ENCODE measurements at regions not wholly inside any gene's neighbourhood (a gene's known extent, or its start where the extent isn't known, plus 50 kb on each side); places are given as distances from the start of the nearest gene placed in this dataset.

DNA sequence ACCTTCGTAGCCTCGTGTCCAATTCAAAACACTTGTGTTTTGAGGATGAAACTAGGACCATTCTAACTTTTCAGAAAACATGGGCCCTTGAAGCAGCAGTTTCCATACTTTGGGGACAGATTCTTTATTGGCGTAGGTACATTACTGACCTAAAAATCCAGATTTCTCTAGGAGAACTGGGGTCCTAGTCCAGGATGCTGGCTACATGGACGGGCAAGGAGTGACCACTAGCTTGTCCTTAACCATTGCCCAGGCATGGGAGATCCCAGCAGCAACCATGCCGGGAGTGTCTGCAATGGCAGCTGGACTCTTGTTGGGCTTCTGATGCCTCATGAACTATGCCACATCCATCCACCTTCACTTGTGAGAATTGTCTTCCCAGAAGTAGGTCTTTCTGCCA is 62.2 kb upstream of the WDR1 start:
- DNase-seq = no peak
- Histone ChIP-seq H3K27me3 (no peaks in the 10 kb centered on the region), H3K4me3 (no peak overlapping the region), H3K27ac (no peak overlapping the region), H3K9me3 (no peaks in the 10 kb centered on the region), H3K4me1 (peaks cover 0 to 23% (median 19%) of the 10 kb centered on the region in 4 donors), H3K36me3 (no peaks in the 10 kb centered on the region)
- intact Hi-C loops (cut with DNase I; ENCODE audit: low total_unique reads) = no loop called here
- TF ChIP-seq, protein P1, sequence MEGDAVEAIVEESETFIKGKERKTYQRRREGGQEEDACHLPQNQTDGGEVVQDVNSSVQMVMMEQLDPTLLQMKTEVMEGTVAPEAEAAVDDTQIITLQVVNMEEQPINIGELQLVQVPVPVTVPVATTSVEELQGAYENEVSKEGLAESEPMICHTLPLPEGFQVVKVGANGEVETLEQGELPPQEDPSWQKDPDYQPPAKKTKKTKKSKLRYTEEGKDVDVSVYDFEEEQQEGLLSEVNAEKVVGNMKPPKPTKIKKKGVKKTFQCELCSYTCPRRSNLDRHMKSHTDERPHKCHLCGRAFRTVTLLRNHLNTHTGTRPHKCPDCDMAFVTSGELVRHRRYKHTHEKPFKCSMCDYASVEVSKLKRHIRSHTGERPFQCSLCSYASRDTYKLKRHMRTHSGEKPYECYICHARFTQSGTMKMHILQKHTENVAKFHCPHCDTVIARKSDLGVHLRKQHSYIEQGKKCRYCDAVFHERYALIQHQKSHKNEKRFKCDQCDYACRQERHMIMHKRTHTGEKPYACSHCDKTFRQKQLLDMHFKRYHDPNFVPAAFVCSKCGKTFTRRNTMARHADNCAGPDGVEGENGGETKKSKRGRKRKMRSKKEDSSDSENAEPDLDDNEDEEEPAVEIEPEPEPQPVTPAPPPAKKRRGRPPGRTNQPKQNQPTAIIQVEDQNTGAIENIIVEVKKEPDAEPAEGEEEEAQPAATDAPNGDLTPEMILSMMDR (IDR thresholded peaks at IDR 0.05) = no peak

DNA sequence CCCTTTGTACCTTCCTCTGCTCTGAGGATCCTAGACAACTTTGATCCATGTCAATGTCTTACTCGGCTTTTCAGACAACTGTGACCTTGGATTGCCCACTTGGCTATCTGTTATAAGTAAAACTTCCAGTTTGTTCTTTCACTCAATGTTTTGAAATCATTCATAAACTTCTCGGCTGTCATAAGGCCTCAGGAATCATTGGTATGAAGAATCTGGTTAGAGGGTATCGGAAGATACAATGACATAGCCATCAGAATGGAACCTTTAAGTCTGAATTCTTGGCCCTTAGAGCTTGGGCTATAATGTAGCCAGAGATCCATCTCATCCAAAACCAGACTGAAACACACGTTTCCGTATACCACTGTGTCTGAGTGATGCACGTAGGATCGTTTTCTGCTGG is 59.0 kb upstream of the WDR1 start:
- Histone ChIP-seq H3K36me3 (no peaks in the 10 kb centered on the region), H3K9me3 (no peaks in the 10 kb centered on the region), H3K27me3 (no peaks in the 10 kb centered on the region), H3K4me1 (peaks cover 0 to 40% (median 30%) of the 10 kb centered on the region in 4 donors), H3K4me3 (no peak overlapping the region), H3K27ac (no peak overlapping the region)
- intact Hi-C loops (cut with DNase I; ENCODE audit: low total_unique reads) = no loop called here
- no peak for DNase-seq
- TF ChIP-seq, protein P1 (IDR thresholded peaks at IDR 0.05) = no peak

DNA sequence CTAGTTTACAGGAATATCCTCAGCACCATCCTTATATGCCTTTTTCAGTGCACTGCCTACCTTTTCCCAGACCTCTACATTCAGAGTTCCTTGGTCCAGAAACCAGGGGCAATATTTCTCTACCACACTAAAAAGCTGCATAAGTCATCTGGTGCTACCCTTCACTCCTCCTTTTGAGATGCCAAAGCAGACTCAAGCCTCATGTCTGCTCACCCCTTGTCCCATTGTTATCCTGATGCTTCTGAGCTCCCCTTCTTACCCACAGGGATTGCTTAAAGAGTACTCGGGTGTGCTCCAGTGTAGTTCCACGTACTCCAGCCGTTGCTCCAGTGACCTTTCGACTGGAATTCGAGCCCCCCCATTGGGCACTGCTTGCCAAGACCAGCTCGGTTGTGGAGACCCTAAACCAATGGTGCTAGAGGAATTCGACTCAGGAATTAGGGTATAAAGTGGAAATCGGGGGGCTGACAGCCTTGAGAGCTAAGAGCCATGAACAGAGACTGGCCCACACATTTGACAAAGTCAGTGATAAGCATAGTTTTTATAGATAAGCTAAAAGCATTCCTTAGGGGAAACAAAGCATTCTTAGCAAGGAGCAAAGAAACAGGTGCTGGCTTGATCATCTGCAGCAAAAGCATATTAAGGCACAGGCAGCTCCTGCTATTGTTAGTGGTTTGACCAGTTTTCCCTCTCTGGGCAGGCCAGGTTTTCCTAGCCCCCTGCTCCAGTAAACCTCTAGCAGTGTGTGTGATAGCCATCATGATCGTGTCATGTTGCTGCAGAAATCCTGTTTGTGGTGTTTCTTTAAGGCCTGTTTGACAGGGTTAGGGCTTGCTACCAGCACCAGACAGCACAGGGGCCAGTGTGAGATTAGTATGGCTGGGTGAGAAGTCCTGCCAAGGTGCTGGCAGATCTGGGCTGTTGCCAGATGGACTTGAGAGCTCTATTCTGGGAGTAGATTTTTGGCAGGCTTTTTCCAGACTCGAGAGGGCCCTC is 57.5 kb upstream of the WDR1 start:
- Histone ChIP-seq H3K4me1 (peaks cover 0 to 40% (median 30%) of the 10 kb centered on the region in 4 donors), H3K27ac (no peak overlapping the region), H3K4me3 (no peak overlapping the region), H3K36me3 (no peaks in the 10 kb centered on the region), H3K27me3 (no peaks in the 10 kb centered on the region), H3K9me3 (no peaks in the 10 kb centered on the region)
- TF ChIP-seq, protein P1 (IDR thresholded peaks at IDR 0.05) = no peak
- DNase-seq = peak in 1 of 2 donors; percentile 82
- intact Hi-C loops (cut with DNase I; ENCODE audit: low total_unique reads) = no loop called here

DNA sequence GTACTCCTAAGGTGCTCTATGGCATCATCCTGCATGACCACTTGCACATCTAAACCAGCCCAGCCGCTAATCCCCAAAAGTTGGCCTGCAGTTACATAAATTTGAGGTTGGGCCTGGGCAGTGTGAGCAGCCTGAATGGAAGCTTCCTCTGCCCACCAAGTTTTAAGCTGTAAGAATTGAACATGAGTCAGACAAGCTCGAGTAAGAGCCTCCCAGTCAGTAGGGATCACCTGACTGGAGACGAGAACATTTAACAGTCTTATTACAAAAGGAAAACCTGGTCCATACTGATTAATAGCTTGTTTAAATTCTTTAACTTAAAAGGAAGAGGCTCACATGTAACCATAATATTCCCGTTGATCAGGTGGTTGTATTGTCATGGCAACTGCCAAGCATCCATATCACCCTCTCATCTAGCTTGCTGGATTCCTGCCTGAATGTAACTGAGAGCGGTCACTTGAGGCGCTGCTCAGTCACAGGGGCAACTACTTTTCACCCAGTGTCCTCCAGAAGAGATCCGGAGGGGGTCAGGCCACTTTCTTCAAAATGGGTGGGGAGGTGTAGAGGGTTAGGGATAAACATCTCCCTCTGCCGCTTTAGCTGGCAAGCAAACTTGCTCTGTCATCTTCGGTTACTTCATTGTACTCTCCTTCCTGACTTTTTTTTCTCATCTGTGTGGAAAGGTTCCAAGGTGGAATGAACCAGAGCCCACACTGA is 56.6 kb upstream of the WDR1 start:
- no peak overlapping the region for H3K27ac ChIP-seq
- H3K4me3 ChIP-seq = no peak overlapping the region
- no peaks in the 10 kb centered on the region for H3K36me3 ChIP-seq
- DNase-seq = no peak
- no peaks in the 10 kb centered on the region for H3K27me3 ChIP-seq
- peaks cover 0 to 40% (median 30%) of the 10 kb centered on the region in 4 donors for H3K4me1 ChIP-seq
- intact Hi-C loops (cut with DNase I; ENCODE audit: low total_unique reads) = no loop called here
- TF ChIP-seq, protein P1 (IDR thresholded peaks at IDR 0.05) = no peak
- no peaks in the 10 kb centered on the region for H3K9me3 ChIP-seq

DNA sequence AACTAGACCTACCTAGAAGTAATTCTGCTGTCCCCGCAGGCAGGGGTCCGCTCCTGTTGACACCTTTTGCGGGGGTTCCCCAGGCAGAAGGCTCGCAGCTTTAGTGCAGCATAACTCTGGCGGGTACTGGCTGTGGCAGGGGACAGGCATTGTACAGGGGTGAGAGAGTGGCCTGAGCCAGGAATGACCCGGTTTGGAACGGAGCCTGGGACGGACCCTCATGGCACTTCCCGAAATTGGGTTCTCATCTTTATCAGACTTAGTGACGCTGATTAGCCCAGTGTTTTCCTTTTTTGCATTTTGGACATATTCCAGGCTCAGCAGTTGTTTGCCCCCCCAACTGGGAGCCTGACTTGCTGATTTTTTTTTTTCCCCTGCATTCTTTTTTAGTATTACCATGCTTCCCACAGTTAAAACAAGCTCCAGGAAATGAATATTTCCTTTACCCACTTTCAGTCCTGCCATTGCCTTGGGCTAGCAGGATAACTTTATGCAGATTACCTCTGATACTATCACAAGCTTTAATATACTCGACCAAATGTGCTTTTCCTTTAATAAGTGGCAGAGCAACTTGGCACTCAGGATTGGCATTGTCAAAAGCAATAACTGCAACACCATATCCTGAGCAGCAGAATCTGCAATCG is 55.8 kb upstream of the WDR1 start:
- TF ChIP-seq, protein P1 (IDR thresholded peaks at IDR 0.05) = no peak
- Histone ChIP-seq H3K4me3 (no peak overlapping the region), H3K4me1 (peaks cover 0 to 40% (median 30%) of the 10 kb centered on the region in 4 donors), H3K9me3 (no peaks in the 10 kb centered on the region), H3K36me3 (no peaks in the 10 kb centered on the region), H3K27me3 (no peaks in the 10 kb centered on the region), H3K27ac (no peak overlapping the region)
- no peak for DNase-seq
- intact Hi-C loops (cut with DNase I; ENCODE audit: low total_unique reads) = no loop called here

Data from tibial artery (tissue), 4 donors.